Psoas muscle (tissue), 7 donors: ENCODE measurements at regions not wholly inside any gene's neighbourhood (a gene's known extent, or its start where the extent isn't known, plus 50 kb on each side); places are given as distances from the start of the nearest gene placed in this dataset.

ENCODE experiments used
- ATAC-seq, 4 donors: fragments of 200-7000 bp; cut with Tn5 transposase; one replicate each; pipeline ENCODE4 v1.9.1; 2020; ENCODE audit warnings: moderate library complexity in 3 of 4, mild to moderate bottlenecking in 2 of 4
- DNase-seq, 2 donors: peaks; one replicate each; pipeline ENCODE4 v3.0.0-alpha.2; 2020
- H3K27ac ChIP-seq: fragments of 200-600 bp; one replicate; pipeline ENCODE4 v1.8.0; 2022
- H3K27me3 ChIP-seq, 3 donors: fragments of 200-600 bp in 1 of 3; one replicate each; pipeline versions ENCODE4 v1.6.1 to v1.8.0; 2013 to 2022; ENCODE audit warnings: low read length in 2 of 3, mild to moderate bottlenecking in 2 of 3, moderate library complexity in 1 of 3; ENCODE audit not compliant: insufficient read depth in 3 of 3
- H3K36me3 ChIP-seq, 2 donors: fragments of 200-600 bp in 1 of 2; one replicate each; pipeline versions ENCODE4 v1.6.1 to v1.8.0; 2013 to 2022; ENCODE audit warnings: low read depth in 1 of 2, mild to moderate bottlenecking in 1 of 2, moderate library complexity in 1 of 2; ENCODE audit not compliant: insufficient read depth in 1 of 2
- H3K4me1 ChIP-seq: fragments of 200-600 bp; one replicate; pipeline ENCODE4 v1.8.0; 2022
- H3K4me3 ChIP-seq: fragments of 200-600 bp; one replicate; pipeline ENCODE4 v1.8.0; 2022; ENCODE audit warnings: mild to moderate bottlenecking
- H3K9me3 ChIP-seq: fragments of 200-600 bp; one replicate; pipeline ENCODE4 v1.8.0; 2022
- CTCF ChIP-seq: fragments of 200-600 bp; IDR thresholded peaks from one replicate; pipeline ENCODE4 v1.8.0; 2022; ENCODE audit warnings: antibody characterized with exemption
- WGBS, 3 donors: extraction: QIAGEN DNeasy Blood & Tissue Kit; methylation state at CpG; one replicate each; pipeline versions ENCODE4 v1.1.6 to v1.1.7; 2013; 5-methylcytosine and 5-hydroxymethylcytosine counted together
- intact Hi-C, 2 donors: fragments of 100-400 bp; cut with DNase I; formaldehyde crosslinking; loops; one replicate each; pipeline versions ENCODE4 v1.11.0 to v1.14.2; 2022
- donor health status: healthy with polysubstance abuse.
- donor health status: DM: no; HTN: no; CAD: no; lungs with moderate emphysema.
- donor health status: Bipolar disorder and iron deficiency.
- donor health status: healthy.
- donor health status: DM: yes; HTN: yes; CAD: no.
- donor health status: DM: no; HTN: no; CAD: no.
- donor health status: DM: yes; HTN: yes; CAD: no.

GRCh38 chr20:52533401-52533800 lies 341.8 kb upstream of the ZFP64 start:
- TF ChIP-seq CTCF: no peak
- Histone ChIP-seq H3K36me3 (no peaks in the 10 kb centered on the region), H3K4me3 (no peak overlapping the region), H3K27me3 (no peaks in the 10 kb centered on the region), H3K9me3 (no peaks in the 10 kb centered on the region), H3K27ac (no peak overlapping the region), H3K4me1 (no peaks in the 10 kb centered on the region)
- ATAC-seq: no peak
- intact Hi-C loops: no loop called here
- 74 to 81% (median 78%) methylated on average over 1 of the region's 1 CpG for WGBS, 3 donors
- no peak for DNase-seq

- Histone ChIP-seq H3K4me1 (no peaks in the 10 kb centered on the region), H3K27ac (no peak overlapping the region), H3K9me3 (no peaks in the 10 kb centered on the region), H3K4me3 (no peak overlapping the region), H3K36me3 (no peaks in the 10 kb centered on the region), H3K27me3 (no peaks in the 10 kb centered on the region)
- TF ChIP-seq CTCF: no peak
- intact Hi-C loops: no loop called here
- 89 to 91% (median 91%) methylated on average over 5 of the region's 5 CpGs for WGBS, 3 donors
- DNase-seq: no peak
- no peak for ATAC-seq
Measured at GRCh38 chr20:52532674-52533073, 341.1 kb upstream of the ZFP64 start.

- WGBS, 3 donors: 71 to 80% (median 77%) methylated on average over 1 of the region's 1 CpG
- Histone ChIP-seq H3K9me3 (no peaks in the 10 kb centered on the region), H3K36me3 (no peaks in the 10 kb centered on the region), H3K4me3 (no peak overlapping the region), H3K4me1 (no peaks in the 10 kb centered on the region), H3K27me3 (no peaks in the 10 kb centered on the region), H3K27ac (no peak overlapping the region)
- TF ChIP-seq CTCF: no peak
- intact Hi-C loops: no loop called here
- ATAC-seq: no peak
- DNase-seq: no peak
Measured at GRCh38 chr20:52530571-52530970, 339.0 kb upstream of the ZFP64 start.

GRCh38 chr20:52529826-52530225 lies 338.2 kb upstream of the ZFP64 start:
- Histone ChIP-seq H3K27me3 (no peaks in the 10 kb centered on the region), H3K9me3 (no peaks in the 10 kb centered on the region), H3K27ac (no peak overlapping the region), H3K4me3 (no peak overlapping the region), H3K36me3 (no peaks in the 10 kb centered on the region), H3K4me1 (no peaks in the 10 kb centered on the region)
- no peak for DNase-seq
- intact Hi-C loops: no loop called here
- no peak for ATAC-seq
- WGBS, 3 donors: 66 to 72% (median 68%) methylated on average over 7 of the region's 7 CpGs
- no peak for TF ChIP-seq CTCF

- Histone ChIP-seq H3K27ac (no peak overlapping the region), H3K27me3 (no peaks in the 10 kb centered on the region), H3K4me1 (no peaks in the 10 kb centered on the region), H3K9me3 (peaks cover 6% of the 10 kb centered on the region), H3K4me3 (no peak overlapping the region), H3K36me3 (no peaks in the 10 kb centered on the region)
- intact Hi-C loops: no loop called here
- WGBS, 3 donors: 56 to 76% (median 59%) methylated on average over 2 of the region's 2 CpGs
- DNase-seq (no peak), ATAC-seq (no peak)
- no peak for TF ChIP-seq CTCF
Measured at GRCh38 chr20:52524861-52525260, 333.3 kb upstream of the ZFP64 start.
